ENCODE measurements at regions not wholly inside any gene's neighbourhood (a gene's known extent, or its start where the extent isn't known, plus 50 kb on each side); places are given as distances from the start of the nearest gene placed in this dataset.
"Not testable (repeated sequence)": the region's sequence is repeated elsewhere in the genome, so short reads cannot be mapped to it uniquely, and the experiment has no call there.

DNA sequence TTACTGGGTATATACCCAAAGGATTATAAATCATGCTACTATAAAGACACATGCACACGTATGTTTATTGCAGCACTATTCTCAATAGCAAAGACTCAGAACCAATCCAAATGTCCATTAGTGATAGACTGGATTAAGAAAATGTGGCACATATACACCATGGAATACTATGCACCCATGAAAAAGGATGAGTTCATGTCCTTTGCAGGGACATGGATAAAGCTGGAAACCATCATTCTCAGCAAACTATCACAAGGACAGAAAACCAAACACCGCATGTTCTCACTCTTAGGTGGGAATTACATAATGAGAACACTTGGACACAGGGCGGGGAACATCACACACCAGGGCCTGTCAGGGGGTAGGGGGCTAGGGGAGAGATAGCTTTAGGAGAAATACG, 186.1 kb upstream of the FTMT start:
- CTCF ChIA-PET; H3K27ac Mint-ChIP-seq; H3K36me3 Mint-ChIP-seq (ENCODE audit: low read depth); H3K4me3 Mint-ChIP-seq; H3K4me1 Mint-ChIP-seq; POLR2A ChIA-PET; DNase-seq; H3K27me3 Mint-ChIP-seq: not testable (repeated sequence)
- peaks cover 18% of the 10 kb centered on the region for H3K9me3 Mint-ChIP-seq

DNA sequence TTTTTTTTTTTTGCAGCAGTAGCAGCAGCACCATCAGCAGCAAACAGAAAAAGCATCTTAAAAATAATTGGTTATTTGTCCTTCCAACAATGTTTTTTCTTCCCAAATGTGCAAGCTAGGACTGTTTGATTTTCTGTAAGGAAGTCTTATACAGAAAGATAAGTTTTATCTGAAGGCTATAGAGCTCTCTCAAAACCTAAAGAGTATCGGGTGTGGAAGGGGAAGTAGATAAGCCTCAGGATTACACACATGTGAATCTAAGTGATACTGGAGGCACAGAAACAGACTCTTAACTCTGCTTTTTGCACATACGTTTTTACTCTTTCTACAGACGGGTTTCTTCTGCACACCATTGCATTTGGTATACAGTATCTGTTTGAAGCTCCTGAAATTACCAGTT, 184.4 kb upstream of the FTMT start:
- H3K4me1 Mint-ChIP-seq, result no peaks in the 10 kb centered on the region
- no peak overlapping the region for H3K27ac Mint-ChIP-seq
- ChIA-PET CTCF (no interaction called here), POLR2A (no interaction called here)
- H3K36me3 Mint-ChIP-seq (ENCODE audit: low read depth), result no peaks in the 10 kb centered on the region
- no peaks in the 10 kb centered on the region for H3K27me3 Mint-ChIP-seq
- peaks cover 13% of the 10 kb centered on the region for H3K9me3 Mint-ChIP-seq
- H3K4me3 Mint-ChIP-seq, result no peak overlapping the region
- no peak for DNase-seq

DNA sequence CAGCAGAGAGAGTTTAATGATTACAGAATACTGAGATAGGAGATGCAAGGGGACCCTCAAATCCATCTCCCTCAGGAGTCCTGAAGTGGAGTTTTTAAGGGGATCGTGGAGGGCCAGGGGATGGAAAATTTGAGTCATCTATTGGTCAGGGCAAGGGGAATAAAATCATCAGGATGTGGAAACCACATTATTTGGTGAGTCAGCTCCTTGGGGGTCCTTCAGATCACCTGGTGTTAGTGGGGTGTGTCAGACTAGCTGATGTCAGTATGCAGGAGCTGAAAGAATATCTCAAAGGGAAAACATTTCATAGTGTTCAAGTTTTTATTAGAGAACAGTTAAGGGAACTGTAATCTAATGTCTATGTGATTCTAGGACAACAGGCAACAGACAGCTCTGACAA, 183.0 kb upstream of the FTMT start:
- H3K9me3 Mint-ChIP-seq, result peaks cover 13% of the 10 kb centered on the region
- no peak overlapping the region for H3K4me3 Mint-ChIP-seq
- no peaks in the 10 kb centered on the region for H3K27me3 Mint-ChIP-seq
- H3K36me3 Mint-ChIP-seq (ENCODE audit: low read depth), result no peaks in the 10 kb centered on the region
- ChIA-PET CTCF (no interaction called here), POLR2A (no interaction called here)
- H3K27ac Mint-ChIP-seq, result no peak overlapping the region
- no peaks in the 10 kb centered on the region for H3K4me1 Mint-ChIP-seq
- DNase-seq, result no peak

DNA sequence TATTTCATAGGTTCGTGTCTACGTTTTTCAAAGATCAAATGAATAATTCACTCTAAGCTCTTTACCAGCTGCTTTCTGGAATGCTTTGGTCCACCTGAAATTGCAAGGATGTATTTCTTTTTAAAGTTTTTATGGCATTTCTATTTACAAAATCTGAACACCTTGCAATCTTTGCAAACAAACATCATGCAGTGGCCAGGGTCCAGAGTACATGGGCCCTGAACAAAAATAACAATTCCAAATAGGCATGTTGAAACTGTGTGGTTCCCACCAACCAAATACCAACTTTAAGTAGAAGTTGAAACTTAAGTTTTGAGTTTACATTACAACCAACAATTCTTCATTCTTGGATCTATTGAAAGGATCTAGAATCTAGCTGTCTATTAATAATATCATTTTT, 180.1 kb upstream of the FTMT start:
- Mint-ChIP-seq H3K9me3 (peaks cover 5% of the 10 kb centered on the region), H3K36me3 (ENCODE audit: low read depth) (no peaks in the 10 kb centered on the region), H3K27me3 (no peaks in the 10 kb centered on the region), H3K27ac (no peak overlapping the region), H3K4me3 (no peak overlapping the region), H3K4me1 (no peaks in the 10 kb centered on the region)
- CTCF ChIA-PET, result no interaction called here
- DNase-seq, result no peak
- POLR2A ChIA-PET, result no interaction called here

DNA sequence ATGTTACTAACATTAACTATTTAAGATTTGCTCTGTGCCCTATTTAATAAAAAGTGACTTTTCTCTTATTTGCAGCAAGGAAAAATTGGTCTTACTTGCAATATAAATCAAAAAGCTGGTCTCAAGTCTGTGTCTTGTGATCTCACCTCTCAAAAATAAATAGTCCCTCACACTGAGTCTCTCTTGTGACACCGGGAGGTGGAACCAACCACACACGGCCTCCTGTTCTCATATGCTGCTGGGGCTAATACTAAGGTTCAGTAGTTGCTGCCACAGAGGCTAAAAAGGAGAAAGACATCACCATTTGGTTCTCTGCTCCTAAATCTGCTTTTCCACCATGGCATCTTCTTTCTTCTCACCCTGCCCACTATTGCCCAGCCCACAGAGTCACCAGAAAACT, 175.8 kb upstream of the FTMT start:
- Mint-ChIP-seq H3K9me3 (no peaks in the 10 kb centered on the region), H3K27me3 (no peaks in the 10 kb centered on the region), H3K4me3 (no peak overlapping the region), H3K36me3 (ENCODE audit: low read depth) (no peaks in the 10 kb centered on the region), H3K4me1 (no peaks in the 10 kb centered on the region), H3K27ac (no peak overlapping the region)
- no peak for DNase-seq
- ChIA-PET CTCF (no interaction called here), POLR2A (no interaction called here)

DNA sequence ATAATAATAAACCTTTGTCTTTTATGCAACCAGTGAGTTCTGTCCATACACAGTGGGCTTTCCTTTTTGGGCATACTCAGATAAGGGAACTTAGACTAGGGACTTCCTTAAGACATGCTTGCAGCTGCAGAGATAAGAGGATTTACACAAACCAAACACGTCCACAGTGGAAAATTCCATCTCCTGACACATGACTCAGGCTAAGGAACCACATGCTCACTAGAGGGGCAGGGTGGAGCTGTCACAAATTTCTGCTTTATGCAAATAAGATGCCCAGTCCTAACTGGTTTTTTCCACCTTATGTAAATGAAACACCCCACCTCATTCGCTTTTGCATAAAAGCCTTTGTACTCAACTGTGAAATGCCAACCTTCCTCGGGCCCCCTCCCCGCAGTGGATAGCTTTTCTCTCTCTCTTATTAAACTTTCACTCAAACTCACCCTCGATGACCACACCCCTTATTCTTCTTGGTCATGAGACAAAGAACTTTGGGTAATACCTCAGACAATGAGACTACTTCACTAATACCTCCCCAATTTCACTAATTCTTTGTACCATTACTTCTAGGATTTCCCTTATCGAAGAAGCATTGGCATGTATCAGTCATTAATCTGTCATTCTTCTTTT, 170.3 kb upstream of the FTMT start:
- ChIA-PET POLR2A (no interaction called here), CTCF (no interaction called here)
- H3K4me3 Mint-ChIP-seq, result no peak overlapping the region
- no peaks in the 10 kb centered on the region for H3K4me1 Mint-ChIP-seq
- peaks cover 4% of the 10 kb centered on the region for H3K9me3 Mint-ChIP-seq
- H3K36me3 Mint-ChIP-seq (ENCODE audit: low read depth), result no peaks in the 10 kb centered on the region
- H3K27ac Mint-ChIP-seq, result no peak overlapping the region
- no peaks in the 10 kb centered on the region for H3K27me3 Mint-ChIP-seq
- no peak for DNase-seq

DNA sequence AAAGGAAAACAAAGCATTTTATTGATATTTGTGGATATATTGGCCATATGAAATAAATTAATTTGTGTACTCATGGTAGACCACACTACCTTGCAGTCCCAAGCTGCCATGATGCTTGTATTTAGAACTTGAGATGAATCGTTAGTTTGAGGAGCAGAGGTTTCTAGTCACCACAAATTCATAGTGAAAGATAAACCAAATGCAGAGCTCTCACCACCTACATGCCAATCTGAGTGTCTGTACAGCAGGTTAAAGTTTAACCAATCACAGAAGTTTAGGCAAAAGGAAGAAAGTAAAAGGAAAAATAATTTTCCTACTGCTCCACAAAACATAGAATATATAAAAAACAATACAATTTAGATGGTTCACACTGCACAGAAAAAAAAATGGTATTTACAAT, 163.6 kb upstream of the FTMT start:
- DNase-seq, result no peak
- H3K4me1 Mint-ChIP-seq, result no peaks in the 10 kb centered on the region
- POLR2A ChIA-PET, result no interaction called here
- CTCF ChIA-PET, result no interaction called here
- H3K27ac Mint-ChIP-seq, result no peak overlapping the region
- peaks cover 3% of the 10 kb centered on the region for H3K9me3 Mint-ChIP-seq
- no peak overlapping the region for H3K4me3 Mint-ChIP-seq
- H3K27me3 Mint-ChIP-seq, result no peaks in the 10 kb centered on the region
- no peaks in the 10 kb centered on the region for H3K36me3 Mint-ChIP-seq (ENCODE audit: low read depth)

DNA sequence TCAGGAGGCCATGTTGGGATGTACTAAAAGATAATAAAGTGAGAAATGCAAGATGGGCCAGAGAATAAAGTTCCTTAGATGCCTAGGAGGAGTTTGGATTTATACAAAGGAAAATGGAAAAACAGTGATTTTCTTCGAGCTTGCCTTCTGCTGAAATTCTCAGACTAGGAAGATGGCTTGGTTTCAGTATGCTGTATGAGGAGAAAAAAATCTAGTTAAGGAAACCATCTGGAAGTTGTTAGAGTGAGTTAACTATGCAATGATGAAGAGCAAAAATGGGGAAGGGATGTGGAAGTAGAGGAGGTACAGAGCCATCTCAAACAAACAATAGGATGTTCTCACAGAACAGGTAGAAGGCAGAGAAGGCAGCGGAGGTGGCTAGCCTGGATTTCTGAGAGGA, 162.9 kb upstream of the FTMT start:
- H3K4me1 Mint-ChIP-seq, result no peaks in the 10 kb centered on the region
- ChIA-PET CTCF (no interaction called here), POLR2A (no interaction called here)
- H3K36me3 Mint-ChIP-seq (ENCODE audit: low read depth), result no peaks in the 10 kb centered on the region
- no peak overlapping the region for H3K4me3 Mint-ChIP-seq
- no peak overlapping the region for H3K27ac Mint-ChIP-seq
- H3K9me3 Mint-ChIP-seq, result peaks cover 3% of the 10 kb centered on the region
- H3K27me3 Mint-ChIP-seq, result no peaks in the 10 kb centered on the region
- DNase-seq, result no peak

DNA sequence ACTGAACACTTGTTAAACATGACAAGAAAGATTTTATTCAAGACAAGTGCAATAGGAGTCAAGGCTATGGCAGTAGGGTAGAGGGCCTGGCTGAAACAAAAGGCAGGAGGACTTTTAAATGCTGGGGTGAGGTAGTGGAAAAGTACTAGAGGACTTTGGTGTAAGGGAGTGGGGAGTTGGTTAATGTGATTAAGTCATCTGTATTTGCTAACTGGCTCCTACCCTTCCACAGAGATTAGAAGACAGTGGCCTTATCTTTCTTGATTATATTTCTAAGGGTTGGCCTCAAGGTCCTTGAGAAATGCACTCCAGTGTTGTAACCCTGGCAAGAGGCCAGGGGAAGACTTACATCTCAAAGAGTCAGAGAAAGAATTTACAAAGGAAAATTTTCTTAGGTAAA, 160.2 kb upstream of the FTMT start:
- Mint-ChIP-seq H3K27me3 (no peaks in the 10 kb centered on the region), H3K36me3 (ENCODE audit: low read depth) (no peaks in the 10 kb centered on the region), H3K9me3 (peaks cover 3% of the 10 kb centered on the region), H3K27ac (no peak overlapping the region), H3K4me1 (no peaks in the 10 kb centered on the region), H3K4me3 (no peak overlapping the region)
- ChIA-PET POLR2A (no interaction called here), CTCF (no interaction called here)
- DNase-seq, result no peak

DNA sequence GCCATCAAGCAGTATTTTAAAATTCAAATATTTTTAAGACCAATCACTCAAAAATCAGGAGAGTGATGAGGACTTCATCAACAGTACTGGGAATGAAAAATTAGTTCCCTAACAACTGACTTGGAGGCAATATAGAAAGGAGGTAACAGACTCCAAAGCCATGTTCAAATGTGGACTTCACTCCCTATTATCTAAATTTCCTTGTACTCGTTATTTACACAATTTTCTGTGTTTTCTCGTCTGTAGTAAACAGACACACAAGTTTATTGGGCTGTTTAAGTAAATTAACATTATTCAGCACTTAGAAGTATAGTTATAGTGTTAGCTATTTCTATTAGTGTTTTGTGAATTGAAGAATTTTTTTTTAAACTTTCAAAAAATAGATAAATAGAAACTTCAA, 159.5 kb upstream of the FTMT start:
- no peak overlapping the region for H3K4me3 Mint-ChIP-seq
- peaks cover 3% of the 10 kb centered on the region for H3K9me3 Mint-ChIP-seq
- H3K27me3 Mint-ChIP-seq, result no peaks in the 10 kb centered on the region
- POLR2A ChIA-PET, result no interaction called here
- DNase-seq, result no peak
- no peak overlapping the region for H3K27ac Mint-ChIP-seq
- no peaks in the 10 kb centered on the region for H3K36me3 Mint-ChIP-seq (ENCODE audit: low read depth)
- CTCF ChIA-PET, result no interaction called here
- no peaks in the 10 kb centered on the region for H3K4me1 Mint-ChIP-seq

DNA sequence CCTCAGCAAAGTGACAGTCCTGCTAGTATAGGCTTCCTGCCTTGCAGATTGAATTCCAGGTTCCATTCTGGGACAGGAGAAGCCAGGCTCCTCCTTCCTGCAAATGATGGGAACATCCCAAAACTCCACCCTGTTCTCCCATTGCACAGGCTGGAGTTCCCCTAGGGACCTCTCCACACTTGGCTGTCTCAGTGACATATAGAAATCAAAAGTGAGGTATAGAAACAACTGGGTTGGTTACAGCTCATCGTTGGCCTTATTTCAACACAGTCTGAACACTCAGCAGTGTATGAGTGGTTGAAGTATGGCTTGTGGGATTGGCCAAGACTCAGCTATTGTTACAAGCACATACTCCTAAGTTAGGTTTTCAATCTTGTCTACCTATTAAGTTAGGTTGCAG, 157.8 kb upstream of the FTMT start:
- no peaks in the 10 kb centered on the region for H3K4me1 Mint-ChIP-seq
- no peak overlapping the region for H3K27ac Mint-ChIP-seq
- POLR2A ChIA-PET, result no interaction called here
- no peak for DNase-seq
- CTCF ChIA-PET, result no interaction called here
- H3K4me3 Mint-ChIP-seq, result no peak overlapping the region
- no peaks in the 10 kb centered on the region for H3K9me3 Mint-ChIP-seq
- no peaks in the 10 kb centered on the region for H3K27me3 Mint-ChIP-seq
- H3K36me3 Mint-ChIP-seq (ENCODE audit: low read depth), result no peaks in the 10 kb centered on the region

DNA sequence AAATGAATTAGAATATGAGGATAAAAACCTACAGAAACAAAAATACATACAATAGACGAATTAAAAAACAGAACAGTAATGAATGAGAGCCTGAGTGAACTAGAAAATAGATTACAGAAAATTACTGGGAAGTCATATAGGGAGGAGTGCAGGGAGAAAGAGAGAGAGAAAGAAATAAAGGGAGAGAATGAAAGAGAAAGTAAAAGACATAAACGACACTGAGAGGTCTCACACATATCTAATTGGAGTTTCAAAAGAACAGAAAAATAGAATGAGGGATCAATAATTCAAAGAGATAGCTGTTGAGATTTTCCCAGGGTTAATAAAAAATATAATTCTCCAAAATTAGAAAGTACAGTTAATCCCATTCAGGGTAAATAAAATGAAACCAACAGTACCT, 156.4 kb upstream of the FTMT start:
- ChIA-PET POLR2A (no interaction called here), CTCF (no interaction called here)
- DNase-seq, result no peak
- no peak overlapping the region for H3K27ac Mint-ChIP-seq
- no peaks in the 10 kb centered on the region for H3K4me1 Mint-ChIP-seq
- no peaks in the 10 kb centered on the region for H3K27me3 Mint-ChIP-seq
- H3K4me3 Mint-ChIP-seq, result no peak overlapping the region
- H3K36me3 Mint-ChIP-seq (ENCODE audit: low read depth), result no peaks in the 10 kb centered on the region
- no peaks in the 10 kb centered on the region for H3K9me3 Mint-ChIP-seq

DNA sequence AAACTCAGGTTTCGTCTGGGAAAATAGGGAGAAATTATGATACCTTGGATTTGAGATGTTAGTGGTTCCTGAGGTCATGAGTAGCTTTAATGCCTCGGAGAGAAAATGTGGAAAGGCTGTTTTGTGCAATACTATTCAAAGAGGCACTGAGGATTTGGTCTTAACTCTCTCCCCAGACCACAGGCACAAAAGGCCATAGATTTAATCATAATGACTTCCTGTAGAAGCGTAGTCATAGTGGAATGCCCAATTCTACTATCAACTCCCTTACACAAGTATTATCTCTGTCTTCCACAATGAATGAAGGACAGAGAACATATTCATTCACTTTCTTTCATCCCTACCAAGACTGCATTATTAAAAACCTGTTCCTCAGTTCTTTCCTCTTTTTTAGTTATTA, 153.0 kb upstream of the FTMT start:
- no peaks in the 10 kb centered on the region for H3K36me3 Mint-ChIP-seq (ENCODE audit: low read depth)
- ChIA-PET POLR2A (no interaction called here), CTCF (no interaction called here)
- no peak for DNase-seq
- no peak overlapping the region for H3K4me3 Mint-ChIP-seq
- no peaks in the 10 kb centered on the region for H3K4me1 Mint-ChIP-seq
- H3K27me3 Mint-ChIP-seq, result no peaks in the 10 kb centered on the region
- H3K9me3 Mint-ChIP-seq, result no peaks in the 10 kb centered on the region
- no peak overlapping the region for H3K27ac Mint-ChIP-seq

DNA sequence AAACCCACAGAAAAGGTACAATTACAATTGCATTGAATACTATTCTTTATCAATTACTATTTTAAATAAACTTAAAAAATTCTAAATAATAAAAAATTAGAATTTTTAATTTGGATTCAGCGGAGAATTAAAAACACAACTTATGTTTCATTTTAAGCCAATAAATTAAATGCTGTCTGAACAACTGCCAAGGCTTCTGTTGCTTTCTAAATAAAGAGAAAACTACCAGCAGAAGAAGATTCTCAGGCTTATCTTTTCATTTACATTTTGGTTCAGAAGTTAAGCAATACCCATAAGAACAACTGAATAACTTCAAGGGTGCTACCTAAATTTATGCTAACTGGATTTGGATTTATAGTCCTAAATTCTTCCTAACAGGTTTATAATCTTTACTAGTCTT, 150.0 kb upstream of the FTMT start:
- no peak for DNase-seq
- CTCF ChIA-PET, result no interaction called here
- Mint-ChIP-seq H3K4me3 (no peak overlapping the region), H3K36me3 (ENCODE audit: low read depth) (no peaks in the 10 kb centered on the region), H3K27me3 (no peaks in the 10 kb centered on the region), H3K27ac (no peak overlapping the region), H3K4me1 (no peaks in the 10 kb centered on the region), H3K9me3 (no peaks in the 10 kb centered on the region)
- POLR2A ChIA-PET, result no interaction called here

DNA sequence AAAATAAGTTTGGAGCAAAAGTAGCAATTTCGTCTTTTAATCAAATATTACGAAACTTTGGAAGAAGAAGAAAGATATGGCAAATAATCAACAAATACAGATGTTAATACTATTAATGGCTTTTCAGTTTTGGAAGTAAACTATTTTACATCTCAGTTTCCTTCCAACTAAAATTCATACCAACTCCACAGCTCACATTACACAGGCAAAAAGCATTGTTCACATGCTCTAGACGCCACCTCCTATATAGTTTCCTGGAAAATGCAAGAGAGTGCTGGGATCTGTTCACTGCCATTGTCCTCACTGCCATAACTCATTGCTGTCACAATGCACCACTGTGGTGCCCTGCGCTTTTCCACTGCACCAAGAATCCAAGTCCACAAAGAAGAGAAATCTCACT, 149.0 kb upstream of the FTMT start:
- CTCF ChIA-PET, result no interaction called here
- H3K4me1 Mint-ChIP-seq, result no peaks in the 10 kb centered on the region

More for the DNA sequence above, 149.0 kb upstream of the FTMT start:
- Mint-ChIP-seq H3K27ac (no peak overlapping the region), H3K27me3 (no peaks in the 10 kb centered on the region), H3K9me3 (no peaks in the 10 kb centered on the region), H3K36me3 (ENCODE audit: low read depth) (no peaks in the 10 kb centered on the region), H3K4me3 (no peak overlapping the region)
- POLR2A ChIA-PET, result no interaction called here
- DNase-seq, result no peak

Data from activated CD4-positive, alpha-beta memory T cell treated with anti-CD3 and anti-CD28 coated beads, Interleukin-2, amount 10 ng/mL, durations not matched to agents 7 days and 5 days (primary cell).